Uterus (tissue), 2 donors: ENCODE measurements at regions not wholly inside any gene's neighbourhood (a gene's known extent, or its start where the extent isn't known, plus 50 kb on each side); places are given as distances from the start of the nearest gene placed in this dataset.

Source experiments
- POLR2A ChIP-seq, 2 donors: fragments of 450-650 bp; IDR thresholded peaks; one replicate each; pipeline ENCODE4 v1.6.1; 2016; ENCODE audit warnings: antibody characterized with exemption in 2 of 2, mild to moderate bottlenecking in 1 of 2, moderate library complexity in 1 of 2
- TF ChIP-seq, protein P1 (sequence below), 4 experiments: fragments of 200-600 bp in 2 of 4; fragments of 450-650 bp in 2 of 4; sonication (generic) in 2 of 4; IDR thresholded peaks; one replicate each; pipeline ENCODE4 v1.5.1; 2016 to 2019; ENCODE audit warnings: antibody characterized with exemption in 4 of 4, mild to moderate bottlenecking in 2 of 4, moderate library complexity in 1 of 4

DNA sequence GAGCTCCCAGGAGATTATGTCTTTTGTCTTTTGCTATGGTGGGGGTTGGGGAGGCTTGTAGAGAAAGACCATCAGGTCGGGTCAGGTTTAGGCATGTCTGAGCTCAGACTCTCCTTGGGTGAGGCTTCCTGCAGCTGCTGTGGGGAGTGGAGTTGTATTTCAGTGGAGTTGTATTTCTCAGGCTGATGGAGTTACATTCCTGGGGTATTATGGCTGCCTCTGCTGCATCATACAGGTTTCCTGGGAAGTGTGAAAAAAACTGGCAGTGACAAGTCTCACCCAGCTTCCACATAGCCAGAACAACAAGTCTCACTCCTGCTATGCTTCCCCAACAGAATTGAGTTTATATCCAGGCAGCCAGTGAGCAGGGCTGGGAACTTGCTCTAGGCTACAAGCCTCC lies 119.3 kb downstream of the VSIG4 start:
- TF ChIP-seq, protein P1, sequence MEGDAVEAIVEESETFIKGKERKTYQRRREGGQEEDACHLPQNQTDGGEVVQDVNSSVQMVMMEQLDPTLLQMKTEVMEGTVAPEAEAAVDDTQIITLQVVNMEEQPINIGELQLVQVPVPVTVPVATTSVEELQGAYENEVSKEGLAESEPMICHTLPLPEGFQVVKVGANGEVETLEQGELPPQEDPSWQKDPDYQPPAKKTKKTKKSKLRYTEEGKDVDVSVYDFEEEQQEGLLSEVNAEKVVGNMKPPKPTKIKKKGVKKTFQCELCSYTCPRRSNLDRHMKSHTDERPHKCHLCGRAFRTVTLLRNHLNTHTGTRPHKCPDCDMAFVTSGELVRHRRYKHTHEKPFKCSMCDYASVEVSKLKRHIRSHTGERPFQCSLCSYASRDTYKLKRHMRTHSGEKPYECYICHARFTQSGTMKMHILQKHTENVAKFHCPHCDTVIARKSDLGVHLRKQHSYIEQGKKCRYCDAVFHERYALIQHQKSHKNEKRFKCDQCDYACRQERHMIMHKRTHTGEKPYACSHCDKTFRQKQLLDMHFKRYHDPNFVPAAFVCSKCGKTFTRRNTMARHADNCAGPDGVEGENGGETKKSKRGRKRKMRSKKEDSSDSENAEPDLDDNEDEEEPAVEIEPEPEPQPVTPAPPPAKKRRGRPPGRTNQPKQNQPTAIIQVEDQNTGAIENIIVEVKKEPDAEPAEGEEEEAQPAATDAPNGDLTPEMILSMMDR (IDR thresholded peaks at IDR 0.05): no peak
- TF ChIP-seq POLR2A (IDR thresholded peaks at IDR 0.05): no peak
